Neural progenitor cell (in vitro differentiated cells): ENCODE measurements at regions not wholly inside any gene's neighbourhood (a gene's known extent, or its start where the extent isn't known, plus 50 kb on each side); places are given as distances from the start of the nearest gene placed in this dataset.
"Not testable (repeated sequence)": the region's sequence is repeated elsewhere in the genome, so short reads cannot be mapped to it uniquely, and the experiment has no call there.

Source experiments
- CTCF ChIP-seq: fragments of 200-600 bp; sonication (generic); IDR thresholded peaks from 2 replicates; pipeline ENCODE4 v1.5.1; 2017; ENCODE audit warnings: antibody characterized with exemption, mild to moderate bottlenecking
- EZH2 ChIP-seq: fragments of 200-600 bp; sonication (generic); IDR thresholded peaks from 2 replicates; pipeline ENCODE4 v1.6.1; 2017; ENCODE audit warnings: antibody characterized with exemption, mild to moderate bottlenecking, moderate library complexity

DNA sequence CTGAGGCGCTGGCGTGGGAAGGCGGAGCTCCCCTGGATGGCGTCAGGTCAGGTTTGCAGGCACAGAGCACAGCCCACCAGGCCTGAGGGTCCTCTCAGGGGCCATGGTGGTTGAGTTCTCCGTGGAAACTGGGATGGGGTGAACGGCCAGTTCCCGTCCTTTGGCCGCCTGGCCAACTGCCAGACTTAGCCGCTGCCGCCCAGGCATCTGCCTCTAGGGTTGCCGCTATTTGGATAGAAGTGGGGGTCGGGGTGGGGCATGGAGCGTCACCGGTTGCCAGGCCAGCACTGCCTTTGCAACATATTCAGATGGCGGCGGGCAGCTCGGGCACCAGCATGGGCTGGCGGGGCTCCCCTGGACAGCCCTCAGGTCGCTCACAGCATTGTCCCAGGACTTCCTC is 532.3 kb upstream of the DEFB115 start:
- not testable (repeated sequence) for TF ChIP-seq CTCF, EZH2
